ENCODE measurements at regions not wholly inside any gene's neighbourhood (a gene's known extent, or its start where the extent isn't known, plus 50 kb on each side); places are given as distances from the start of the nearest gene placed in this dataset.
A peak's percentile ranks its signal among the peaks of the same experiment; 100 is the strongest.

- DNase-seq, result no peak
Measured at GRCh38 chr10:130466271-130466997, 330.2 kb downstream of the GLRX3 start.

DNA sequence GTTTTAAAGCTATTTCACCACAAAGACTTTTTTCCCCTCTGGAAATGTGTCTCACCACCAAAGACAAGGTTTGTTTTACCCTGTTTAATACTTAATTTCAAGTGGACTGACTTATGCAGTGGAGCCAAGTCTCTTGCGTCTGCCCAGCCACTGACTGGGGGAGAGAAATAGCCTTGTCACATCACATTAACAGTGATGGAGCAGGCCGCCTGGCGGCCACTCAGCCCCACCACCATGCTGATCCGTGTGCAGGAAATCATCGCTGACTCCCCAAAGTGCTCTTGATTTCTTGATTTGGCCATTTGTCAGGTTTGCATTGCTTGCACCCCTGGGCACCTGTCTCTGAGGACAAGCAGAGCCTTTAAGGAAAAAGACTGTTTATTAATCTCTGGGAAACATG is 334.1 kb downstream of the GLRX3 start:
- no peak for DNase-seq

DNA sequence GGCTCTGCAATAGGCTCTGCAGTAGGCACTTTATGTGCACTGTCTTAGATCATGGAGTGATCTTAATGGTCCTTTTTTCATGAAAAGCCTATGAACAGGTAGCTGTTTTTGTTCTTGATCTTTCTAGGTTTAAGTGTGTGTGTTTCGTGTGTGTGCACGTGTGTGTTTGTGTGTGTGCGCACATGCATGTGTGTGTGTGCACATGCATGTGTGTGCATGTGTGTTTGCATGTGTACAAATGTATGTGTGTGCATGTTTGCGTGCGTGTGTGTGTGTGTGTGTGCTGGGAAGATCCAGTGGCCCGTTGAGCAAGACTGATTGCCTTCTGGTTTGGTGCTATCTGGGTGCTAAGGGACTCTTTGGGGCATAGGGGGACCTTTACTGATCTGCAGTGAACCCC is 334.8 kb downstream of the GLRX3 start:
- DNase-seq, result no peak

DNA sequence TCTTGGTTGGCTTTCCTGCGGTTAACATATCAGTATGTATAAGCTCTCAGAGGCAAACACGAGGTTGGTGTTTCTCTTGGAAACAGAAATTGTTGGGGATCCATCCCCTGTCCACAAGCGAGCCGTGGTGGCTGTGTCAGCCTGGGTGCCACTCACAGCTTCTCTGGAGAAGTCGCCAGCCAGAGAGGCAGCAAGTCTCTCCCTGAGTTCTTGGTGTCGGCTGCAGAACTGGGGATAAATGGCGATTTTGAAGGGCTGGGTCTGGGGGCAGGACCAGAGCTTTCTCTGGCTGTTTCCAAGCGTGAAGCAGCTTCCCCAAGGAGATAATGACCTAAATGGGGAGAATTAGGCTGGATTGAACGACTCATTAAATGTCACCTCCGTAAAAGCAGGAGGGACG is 335.3 kb downstream of the GLRX3 start:
- no peak for DNase-seq

GRCh38 chr10:130472236-130472635 is 336.0 kb downstream of the GLRX3 start:
- DNase-seq, result no peak

DNA sequence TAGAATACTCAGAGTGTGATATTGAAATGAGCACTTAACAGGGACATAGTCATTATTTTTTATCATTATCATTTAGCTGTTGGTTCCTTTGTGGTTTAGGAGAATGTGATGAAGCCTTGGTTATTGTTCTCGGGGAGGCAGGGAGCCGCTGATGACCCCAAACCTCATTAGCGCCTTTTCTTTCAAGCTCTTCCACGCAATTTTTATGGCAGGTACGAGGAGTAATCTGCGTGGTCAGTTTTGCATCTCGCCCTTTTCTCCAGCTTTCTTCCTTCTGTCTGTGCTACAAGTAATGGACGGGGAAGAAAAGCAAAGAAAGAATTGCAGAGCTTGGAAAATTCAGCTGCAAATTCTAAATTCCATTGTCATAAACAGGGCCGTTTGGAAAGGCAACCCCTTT is 338.4 kb downstream of the GLRX3 start:
- no peak for DNase-seq

- DNase-seq, result no peak
Measured at GRCh38 chr10:130477360-130477759, 341.2 kb downstream of the GLRX3 start.

DNA sequence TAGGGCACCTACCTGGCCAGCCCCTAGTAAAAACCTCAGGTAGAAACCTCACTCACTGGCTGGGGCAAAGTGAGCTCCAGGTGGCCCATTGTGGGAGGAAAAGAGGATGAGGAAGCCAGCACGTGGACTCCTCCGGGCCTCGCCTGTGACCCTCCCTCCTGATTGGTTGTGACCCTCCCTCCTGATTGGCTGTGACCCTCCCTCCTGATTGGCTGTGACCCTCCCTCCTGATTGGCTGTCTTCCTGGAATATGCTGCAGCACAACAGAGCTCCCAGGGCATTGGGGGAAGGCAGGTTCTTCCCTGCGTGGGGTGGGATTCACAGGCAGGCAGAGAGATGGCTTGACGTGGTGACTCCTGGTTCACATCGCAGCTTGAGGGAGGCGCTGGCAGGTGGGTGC is 343.0 kb downstream of the GLRX3 start:
- no peak for DNase-seq

DNA sequence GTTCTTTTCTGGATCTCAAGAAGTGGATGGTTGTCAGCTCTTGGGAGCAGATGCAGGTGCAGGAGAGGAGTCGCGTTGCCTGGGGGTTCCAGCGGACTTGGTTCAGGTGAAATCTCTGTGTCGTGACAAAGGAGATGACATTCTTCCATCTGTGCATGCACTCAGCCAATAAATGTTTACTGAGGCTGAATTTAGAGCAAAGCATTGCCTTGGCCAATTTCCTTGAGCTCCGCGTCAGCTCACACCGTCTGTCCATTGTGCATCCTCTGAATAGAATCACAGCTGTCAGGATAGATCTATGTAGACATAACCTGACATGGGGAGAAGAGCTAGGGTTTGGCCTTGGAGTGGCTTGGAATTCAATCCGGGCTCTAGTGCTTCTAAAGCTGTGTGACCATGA is 343.7 kb downstream of the GLRX3 start:
- no peak for DNase-seq

DNA sequence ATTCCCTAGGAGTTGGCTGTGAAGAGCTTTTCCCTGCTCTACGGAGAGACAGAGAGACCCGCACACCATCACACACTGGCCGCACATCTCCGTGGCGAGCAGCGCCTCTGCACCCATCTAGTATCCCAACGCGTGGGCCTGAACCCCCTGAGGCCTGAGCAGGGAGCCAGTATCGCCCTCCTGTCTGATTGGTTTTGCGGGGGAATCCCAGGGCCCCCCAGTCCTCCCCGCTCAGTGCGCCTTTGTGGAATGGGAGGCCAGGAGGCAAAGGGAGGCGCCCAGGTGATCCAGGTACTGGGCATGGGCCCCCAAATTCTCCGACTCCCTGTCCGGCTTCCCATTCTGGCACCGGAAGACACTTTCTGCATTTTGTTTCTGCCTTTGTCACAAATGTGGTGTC is 344.3 kb downstream of the GLRX3 start:
- DNase-seq, result no peak

GRCh38 chr10:130481076-130481930 is 345.1 kb downstream of the GLRX3 start:
- no peak for DNase-seq

DNA sequence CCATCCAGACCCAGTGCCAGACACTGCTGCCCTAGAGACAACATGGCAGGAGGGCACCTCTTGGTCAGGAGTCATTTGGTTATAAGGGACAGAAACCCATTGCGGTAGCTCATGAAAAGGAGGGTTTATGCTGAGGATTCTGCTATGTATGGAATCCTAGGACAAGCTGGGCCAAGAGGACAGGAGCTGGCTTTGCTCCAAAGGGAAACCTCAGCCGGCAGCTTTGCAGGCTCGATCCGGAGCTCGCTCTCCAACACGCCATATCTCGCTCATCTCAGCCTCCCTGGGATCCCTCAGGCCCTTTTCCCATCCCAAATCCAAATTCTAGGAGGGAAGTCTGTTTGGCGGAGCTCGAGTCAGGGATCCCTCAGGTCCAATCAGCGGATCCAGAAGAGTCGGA is 345.7 kb downstream of the GLRX3 start:
- no peak for DNase-seq

- DNase-seq, result peak; percentile 41
Measured at GRCh38 chr10:130483691-130484467, 347.7 kb downstream of the GLRX3 start.

DNA sequence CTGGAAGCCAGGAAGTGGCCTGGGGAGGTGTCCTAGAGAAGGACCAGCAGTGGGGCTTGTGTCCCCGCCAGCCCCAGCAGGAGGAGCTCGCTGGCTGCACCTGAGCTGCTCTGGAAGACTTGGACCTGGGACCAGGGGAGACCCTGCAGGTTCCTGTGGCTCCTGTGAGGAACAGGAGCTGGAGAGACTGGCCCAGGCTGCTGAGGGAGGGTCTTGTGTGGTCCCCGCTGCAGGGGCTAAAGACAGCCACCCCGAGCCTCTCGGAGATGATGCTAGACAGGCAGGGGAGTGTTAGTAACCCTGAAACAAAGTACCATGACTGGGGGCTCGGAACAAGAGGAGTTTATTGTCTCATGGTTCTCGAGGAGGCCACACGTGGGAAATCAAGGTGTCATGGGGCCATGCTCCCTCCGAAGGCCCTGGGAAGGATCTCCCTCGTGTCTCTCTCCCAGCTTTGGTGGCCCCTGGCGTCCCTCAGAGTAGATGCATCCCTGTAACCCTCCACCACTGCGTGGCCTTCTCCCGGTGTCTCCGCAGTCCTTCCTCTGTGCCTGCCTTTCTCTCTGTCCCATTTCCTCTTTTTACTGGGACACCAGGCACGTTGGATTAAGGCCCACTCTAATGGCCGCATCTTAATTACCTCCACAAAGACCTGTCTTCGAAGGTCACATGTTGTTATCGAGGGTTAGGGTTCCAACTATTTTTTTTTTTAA is 348.4 kb downstream of the GLRX3 start:
- no peak for DNase-seq

DNA sequence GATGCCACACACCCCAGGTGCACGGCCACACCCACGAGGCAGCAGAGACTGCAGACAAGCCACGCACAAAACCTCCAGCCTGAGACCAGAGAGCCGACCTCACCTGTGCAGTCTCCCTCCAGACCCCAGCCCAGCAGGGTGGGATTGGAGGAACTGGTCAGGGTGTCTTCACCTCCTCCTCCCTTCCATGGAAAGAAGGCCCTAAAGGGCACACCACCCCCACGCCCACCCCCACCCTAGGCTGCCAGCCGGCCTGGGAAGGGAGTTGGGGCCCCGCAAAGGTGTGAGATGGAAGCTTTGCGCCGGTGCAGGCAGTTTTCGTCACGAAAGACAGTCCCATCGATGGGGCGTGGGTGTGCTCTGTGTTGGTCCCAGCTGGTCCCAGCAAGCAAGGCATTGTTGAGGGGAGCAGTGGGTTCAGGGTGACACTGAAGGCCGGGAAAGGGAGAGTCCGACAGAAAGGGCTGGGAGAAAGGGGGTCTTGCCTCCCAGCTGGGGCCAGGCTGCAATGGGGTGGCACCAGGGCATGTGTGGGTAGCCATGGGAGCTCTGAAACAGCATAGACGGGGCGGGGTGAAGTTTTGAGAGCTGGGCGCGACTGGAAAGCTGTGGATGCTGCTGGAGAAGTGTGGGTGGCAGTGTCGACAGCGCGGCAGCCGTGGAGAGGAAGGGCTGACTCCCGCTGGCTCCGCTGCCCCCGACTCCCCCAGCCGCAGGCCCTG is 349.2 kb downstream of the GLRX3 start:
- DNase-seq, result no peak

- no peak for DNase-seq
Measured at GRCh38 chr10:130485958-130486895, 350.0 kb downstream of the GLRX3 start.

- DNase-seq, result no peak
Measured at GRCh38 chr10:130486906-130487305, 350.7 kb downstream of the GLRX3 start.

GRCh38 chr10:130487566-130487965 is 351.4 kb downstream of the GLRX3 start:
- no peak for DNase-seq

DNA sequence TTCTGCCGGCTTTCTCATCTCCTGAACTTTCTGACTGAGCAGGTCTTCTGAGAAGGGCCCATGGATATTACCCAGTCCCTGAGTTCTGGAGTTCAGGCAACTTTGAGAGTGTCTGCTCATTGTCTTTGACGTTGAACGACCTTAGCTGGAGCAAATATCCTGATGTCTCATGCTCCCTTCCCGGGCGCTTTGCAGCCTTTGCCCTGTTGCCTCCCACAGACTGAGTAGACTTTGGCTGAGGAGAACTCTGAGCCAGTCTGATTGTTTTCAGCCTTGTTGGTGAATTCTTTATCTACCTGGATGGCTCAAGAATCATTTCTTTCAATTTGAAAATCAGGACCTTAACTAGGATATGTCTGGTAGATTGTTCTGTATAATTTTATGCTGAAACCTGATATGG is 353.7 kb downstream of the GLRX3 start:
- DNase-seq, result no peak

- no peak for DNase-seq
Measured at GRCh38 chr10:130491011-130491692, 355.0 kb downstream of the GLRX3 start.

- DNase-seq, result no peak
Measured at GRCh38 chr10:130491693-130492050, 355.5 kb downstream of the GLRX3 start.
